NOMO-1 treated with dmso at 0.1 percent for 144 hours (cell line): ENCODE measurements at regions not wholly inside any gene's neighbourhood (a gene's known extent, or its start where the extent isn't known, plus 50 kb on each side); places are given as distances from the start of the nearest gene placed in this dataset.
"Not testable (repeated sequence)": the region's sequence is repeated elsewhere in the genome, so short reads cannot be mapped to it uniquely, and the experiment has no call there.

ENCODE experiments used
- DNase-seq: peaks from one replicate; lab custom pipeline; 2025; ENCODE audit not compliant: unreplicated experiment; lab: John Stamatoyannopoulos, UW

GRCh38 chr6:112401083-112401482 lies 54.0 kb downstream of the RFPL4B start:
- DNase-seq: no peak

GRCh38 chr6:112407101-112407590 lies 60.0 kb downstream of the RFPL4B start:
- DNase-seq: no peak

DNA sequence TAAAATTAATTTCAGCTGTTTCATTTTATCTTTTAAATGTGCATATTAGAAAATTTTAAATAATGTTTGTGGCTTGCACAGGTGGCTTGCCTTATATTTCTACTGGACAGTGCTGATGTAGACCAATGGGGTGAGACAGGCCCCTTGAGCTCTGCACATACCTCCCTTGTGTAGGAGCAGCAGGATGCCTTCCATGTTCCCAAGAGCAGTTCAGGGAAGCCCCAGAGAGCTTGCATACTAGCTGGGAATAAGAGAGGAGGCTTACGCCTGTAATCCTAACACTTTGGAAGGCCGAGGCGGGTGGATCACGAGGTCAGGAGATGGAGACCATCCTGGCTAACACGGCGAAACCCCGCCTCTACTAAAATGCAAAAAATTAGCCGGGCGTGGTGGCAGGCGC lies 61.4 kb downstream of the RFPL4B start:
- DNase-seq: no peak

DNA sequence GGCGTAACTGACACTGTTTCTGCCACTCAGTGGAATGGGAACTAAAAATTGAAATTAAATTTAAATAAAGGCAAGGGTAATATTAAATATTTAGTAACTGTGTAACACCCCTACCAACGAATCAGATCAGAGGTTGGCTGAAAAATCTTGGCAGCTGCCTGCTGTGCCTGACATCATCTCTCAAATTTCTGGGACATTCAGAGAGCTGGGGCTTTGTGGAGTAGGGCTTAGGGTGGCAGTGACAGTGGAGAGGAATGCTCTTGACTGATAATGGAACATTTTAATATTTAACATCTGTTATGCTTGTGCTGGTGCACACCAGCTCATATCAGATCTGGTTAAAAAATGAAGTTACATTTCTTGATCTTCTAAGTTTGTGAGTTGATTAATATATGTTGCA lies 62.2 kb downstream of the RFPL4B start:
- DNase-seq: no peak

GRCh38 chr6:112413780-112414179 lies 66.7 kb downstream of the RFPL4B start:
- no peak for DNase-seq

DNA sequence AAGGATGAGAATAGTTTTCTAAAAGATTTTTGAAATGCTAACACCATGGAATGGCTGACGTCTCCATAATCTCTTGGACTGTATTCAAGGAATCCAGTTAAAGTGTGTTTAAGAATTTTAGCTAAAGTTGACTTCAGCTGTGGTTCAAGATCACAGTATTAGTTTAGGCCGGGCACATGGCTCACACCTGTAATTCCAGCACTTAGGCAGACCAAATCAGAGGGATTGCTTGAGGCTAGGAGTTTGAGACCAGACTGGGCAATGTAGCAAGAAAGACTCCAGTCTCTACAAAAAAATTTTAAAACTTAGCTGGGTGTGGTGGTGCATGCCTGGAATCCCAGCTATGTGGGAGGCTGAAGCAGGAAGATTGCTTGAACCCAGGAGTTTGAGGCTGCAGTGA lies 68.2 kb downstream of the RFPL4B start:
- no peak for DNase-seq

DNA sequence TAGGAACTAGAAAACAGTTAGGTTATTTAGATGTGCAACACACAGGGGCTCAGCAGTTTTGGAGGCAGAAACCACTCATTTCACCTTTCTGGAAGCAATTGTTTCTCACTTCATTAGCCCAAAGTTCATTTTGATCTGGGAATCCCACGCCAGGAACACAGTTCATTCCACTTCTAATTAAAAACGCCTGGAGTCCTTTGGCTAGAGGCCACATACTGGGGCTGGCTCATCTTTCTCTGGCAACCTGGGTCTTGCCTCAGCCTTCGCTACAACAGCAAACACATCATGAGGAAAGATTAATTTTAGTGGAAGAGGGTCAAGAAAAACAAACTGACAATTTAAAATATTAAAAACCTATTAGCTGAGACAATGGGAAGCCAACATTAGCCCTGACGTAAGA lies 69.7 kb downstream of the RFPL4B start:
- DNase-seq: no peak

GRCh38 chr6:112427011-112427410 lies 79.9 kb downstream of the RFPL4B start:
- not testable (repeated sequence) for DNase-seq

DNA sequence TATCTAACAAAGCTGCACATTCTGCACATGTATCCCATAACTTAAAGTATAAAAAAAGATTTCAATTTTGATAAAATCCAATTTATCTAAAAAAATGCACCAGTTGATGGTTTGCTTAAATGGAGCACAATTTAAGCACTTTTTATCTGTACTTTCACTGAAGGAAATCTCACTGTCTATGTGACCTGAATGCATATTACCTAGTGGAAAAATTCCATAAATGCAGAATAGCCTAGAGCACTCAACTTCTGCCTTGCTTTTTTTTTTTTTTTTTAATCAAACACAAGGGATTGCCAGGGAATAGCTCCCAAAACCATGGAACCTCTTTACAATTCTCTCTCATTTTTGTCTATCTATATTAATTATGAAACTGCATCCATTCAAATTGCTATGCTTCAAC lies 80.4 kb downstream of the RFPL4B start:
- DNase-seq: no peak

DNA sequence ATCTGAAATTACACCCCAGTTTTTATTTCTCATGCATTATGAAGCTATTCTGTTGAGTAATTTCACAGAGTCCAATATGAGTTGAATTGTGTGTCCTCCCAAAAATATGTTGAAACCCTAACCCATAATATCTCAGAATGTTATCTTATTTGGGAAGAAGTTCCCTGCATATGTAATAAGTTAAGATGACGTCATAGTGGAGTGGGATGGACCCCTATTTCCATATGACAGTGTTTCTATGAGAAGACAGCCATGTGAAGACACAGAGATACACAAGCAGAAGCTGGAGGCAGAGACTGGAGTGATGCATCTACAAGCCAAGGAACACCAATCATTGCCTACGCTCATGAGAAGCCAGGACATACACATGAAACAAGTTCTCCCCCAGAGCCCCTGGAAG lies 81.3 kb downstream of the RFPL4B start:
- no peak for DNase-seq

- no peak for DNase-seq
These were observed 82.1 kb downstream of the RFPL4B start for GRCh38 chr6:112429226-112429625.

- no peak for DNase-seq
These were observed 84.7 kb downstream of the RFPL4B start for GRCh38 chr6:112431803-112432202.

DNA sequence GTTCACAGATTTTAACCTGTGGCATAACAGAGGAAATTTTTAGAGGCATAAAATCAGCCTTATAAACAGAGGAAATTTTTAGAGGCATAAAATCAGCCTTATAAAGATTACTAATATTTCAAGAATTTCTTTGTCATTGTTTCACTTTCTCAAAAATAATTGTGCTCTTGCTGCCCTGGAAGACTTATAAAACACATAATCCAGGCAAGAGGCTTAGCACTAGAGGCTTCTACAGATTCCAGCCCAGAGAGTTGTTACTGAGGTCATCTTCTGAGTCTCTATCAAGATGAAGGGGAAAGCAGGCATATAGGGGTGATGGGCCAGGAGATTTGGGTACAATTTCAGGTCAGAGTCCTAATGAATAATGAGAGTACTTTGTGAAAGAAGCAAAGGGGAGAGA lies 85.7 kb downstream of the RFPL4B start:
- no peak for DNase-seq

DNA sequence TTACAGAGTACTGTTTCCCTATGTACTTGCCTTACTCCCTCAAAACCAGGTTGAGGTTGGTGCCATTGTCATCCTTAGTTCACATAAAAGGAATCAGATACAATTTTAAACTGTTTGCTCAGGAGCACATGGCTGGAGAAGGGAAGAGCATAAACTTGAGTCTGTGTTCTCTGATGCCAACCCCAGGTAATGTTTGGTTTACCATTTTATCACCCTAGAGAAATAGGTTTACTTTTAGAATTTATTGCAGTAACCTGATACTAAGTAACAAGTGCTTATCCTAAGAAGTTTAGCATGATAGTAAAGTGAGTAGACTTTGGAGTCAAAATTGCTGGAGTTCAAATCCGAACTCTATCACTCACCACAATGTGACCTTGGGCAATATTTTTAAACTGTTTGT lies 86.3 kb downstream of the RFPL4B start:
- no peak for DNase-seq

- DNase-seq: no peak
These were observed 87.8 kb downstream of the RFPL4B start for GRCh38 chr6:112434896-112435435.

DNA sequence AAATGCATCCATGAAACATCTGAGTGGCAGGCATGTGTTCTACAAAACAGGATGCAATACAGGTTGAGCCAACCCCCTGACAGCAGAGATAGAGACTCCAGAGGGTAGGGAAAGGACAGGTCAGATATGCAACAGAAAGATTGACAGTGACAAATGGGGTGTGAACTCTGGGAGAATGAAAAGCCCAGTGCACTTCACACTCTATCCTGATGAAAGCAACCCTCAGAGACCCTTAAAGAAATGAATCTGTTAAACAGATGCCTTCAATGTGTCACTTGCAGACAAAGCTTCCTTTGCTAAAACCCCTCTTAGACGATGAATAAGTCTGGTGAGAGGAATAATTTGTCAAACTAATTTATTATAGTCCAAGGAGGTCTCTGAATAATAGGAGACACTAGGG lies 89.9 kb downstream of the RFPL4B start:
- DNase-seq: no peak

- DNase-seq: no peak
These were observed 91.9 kb downstream of the RFPL4B start for GRCh38 chr6:112439010-112439409.

GRCh38 chr6:112439432-112439831 lies 92.3 kb downstream of the RFPL4B start:
- DNase-seq: no peak

- DNase-seq: no peak
These were observed 94.5 kb downstream of the RFPL4B start for GRCh38 chr6:112441607-112442006.

- no peak for DNase-seq
These were observed 96.3 kb downstream of the RFPL4B start for GRCh38 chr6:112443179-112444065.

- DNase-seq: not testable (repeated sequence)
These were observed 101.7 kb downstream of the RFPL4B start for GRCh38 chr6:112448786-112449185.

- no peak for DNase-seq
These were observed 103.5 kb downstream of the RFPL4B start for GRCh38 chr6:112450663-112451062.

DNA sequence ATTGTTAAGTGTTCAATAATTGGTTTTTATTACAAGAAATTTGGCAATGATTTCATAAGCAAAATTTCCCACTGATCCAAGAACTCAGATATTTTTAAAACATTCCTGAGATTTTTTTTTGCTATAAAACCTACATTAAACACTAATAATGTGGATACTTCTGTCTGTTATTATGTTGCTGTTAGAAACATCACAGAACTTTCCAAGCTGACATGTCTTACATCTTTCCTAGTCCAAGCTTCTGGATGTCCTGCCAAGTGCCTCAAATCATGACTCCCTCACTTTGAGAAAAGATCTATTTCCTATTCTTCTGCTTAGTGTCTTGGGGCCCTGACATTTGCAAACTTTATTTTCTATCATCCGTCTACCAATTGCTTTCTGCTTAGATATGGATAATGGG lies 110.8 kb downstream of the RFPL4B start:
- DNase-seq: no peak
